GM19397 (cell line): ENCODE measurements at regions not wholly inside any gene's neighbourhood (a gene's known extent, or its start where the extent isn't known, plus 50 kb on each side); places are given as distances from the start of the nearest gene placed in this dataset.
"Not testable (repeated sequence)": the region's sequence is repeated elsewhere in the genome, so short reads cannot be mapped to it uniquely, and the experiment has no call there.

Experiments
- ATAC-seq: cut with Tn5 transposase; IDR thresholded peaks from one replicate; pipeline ENCODE4 v1.9.1; 2021; ENCODE audit warnings: mild to moderate bottlenecking, moderate library complexity; ENCODE audit not compliant: unreplicated experiment

GRCh38 chr6:77010931-77011542, 452.3 kb downstream of the HTR1B start:
- ATAC-seq: no peak

GRCh38 chr6:76992553-76992952, 470.7 kb downstream of the HTR1B start:
- ATAC-seq: no peak

- ATAC-seq: no peak
Measured at GRCh38 chr6:76984572-76984971, 478.7 kb downstream of the HTR1B start.

- no peak for ATAC-seq
Measured at GRCh38 chr6:76982476-76983199, 480.7 kb downstream of the HTR1B start.

GRCh38 chr6:76972474-76972873, 490.8 kb downstream of the HTR1B start:
- ATAC-seq: no peak

GRCh38 chr6:76959177-76959576, 504.1 kb downstream of the HTR1B start:
- ATAC-seq: not testable (repeated sequence)

- no peak for ATAC-seq
Measured at GRCh38 chr6:76942203-76942966, 520.9 kb downstream of the HTR1B start.

- ATAC-seq: no peak
Measured at GRCh38 chr6:76940191-76940590, 523.1 kb downstream of the HTR1B start.

GRCh38 chr6:76914737-76915136, 548.6 kb downstream of the HTR1B start:
- ATAC-seq: no peak

GRCh38 chr6:76905541-76905940, 557.8 kb downstream of the HTR1B start:
- ATAC-seq: not testable (repeated sequence)

GRCh38 chr6:76892542-76892941, 570.7 kb downstream of the HTR1B start:
- ATAC-seq: no peak

GRCh38 chr6:76888351-76888750, 574.9 kb downstream of the HTR1B start:
- ATAC-seq: no peak

GRCh38 chr6:76886900-76887299, 576.4 kb downstream of the HTR1B start:
- no peak for ATAC-seq

- no peak for ATAC-seq
Measured at GRCh38 chr6:76885861-76886301, 577.4 kb downstream of the HTR1B start.

GRCh38 chr6:76881414-76881813, 581.9 kb downstream of the HTR1B start:
- ATAC-seq: no peak

GRCh38 chr6:76876922-76877553, 586.3 kb downstream of the HTR1B start:
- ATAC-seq: no peak

GRCh38 chr6:76876430-76876829, 586.9 kb downstream of the HTR1B start:
- not testable (repeated sequence) for ATAC-seq

GRCh38 chr6:76867182-76867581, 596.1 kb downstream of the HTR1B start:
- no peak for ATAC-seq

GRCh38 chr6:76866091-76866915, 597.0 kb downstream of the HTR1B start:
- no peak for ATAC-seq

GRCh38 chr6:76862936-76863335, 600.4 kb downstream of the HTR1B start:
- ATAC-seq: no peak
